NCI-H2196 treated with DMSO at 0.1 percent for 48 hours (cell line): ENCODE measurements at regions not wholly inside any gene's neighbourhood (a gene's known extent, or its start where the extent isn't known, plus 50 kb on each side); places are given as distances from the start of the nearest gene placed in this dataset.
"Not testable (repeated sequence)": the region's sequence is repeated elsewhere in the genome, so short reads cannot be mapped to it uniquely, and the experiment has no call there.

Experiments
- DNase-seq: peaks from one replicate; lab custom pipeline; 2025; ENCODE audit not compliant: unreplicated experiment; lab: John Stamatoyannopoulos, UW

GRCh38 chr5:94102849-94103248, 361.4 kb upstream of the POU5F2 start:
- DNase-seq: peak; percentile 1

- not testable (repeated sequence) for DNase-seq
Measured at GRCh38 chr5:94097384-94097783, 356.0 kb upstream of the POU5F2 start.

GRCh38 chr5:94094793-94095441, 353.5 kb upstream of the POU5F2 start:
- DNase-seq: no peak

GRCh38 chr5:94093300-94093699, 351.9 kb upstream of the POU5F2 start:
- DNase-seq: no peak

GRCh38 chr5:94086635-94087034, 345.2 kb upstream of the POU5F2 start:
- DNase-seq: not testable (repeated sequence)

GRCh38 chr5:94086194-94086593, 344.8 kb upstream of the POU5F2 start:
- DNase-seq: no peak

GRCh38 chr5:94082405-94082804, 341.0 kb upstream of the POU5F2 start:
- DNase-seq: no peak

- no peak for DNase-seq
Measured at GRCh38 chr5:94081088-94081487, 339.7 kb upstream of the POU5F2 start.

- DNase-seq: no peak
Measured at GRCh38 chr5:94080390-94080789, 339.0 kb upstream of the POU5F2 start.

GRCh38 chr5:94072116-94072515, 330.7 kb upstream of the POU5F2 start:
- DNase-seq: no peak

GRCh38 chr5:94066437-94067207, 325.2 kb upstream of the POU5F2 start:
- DNase-seq: no peak

GRCh38 chr5:94064025-94064424, 322.6 kb upstream of the POU5F2 start:
- no peak for DNase-seq

GRCh38 chr5:94057655-94058054, 316.3 kb upstream of the POU5F2 start:
- DNase-seq: no peak

GRCh38 chr5:94057217-94057616, 315.8 kb upstream of the POU5F2 start:
- no peak for DNase-seq

- DNase-seq: not testable (repeated sequence)
Measured at GRCh38 chr5:94049307-94049922, 308.0 kb upstream of the POU5F2 start.

- DNase-seq: no peak
Measured at GRCh38 chr5:94045839-94046782, 304.7 kb upstream of the POU5F2 start.

GRCh38 chr5:94043311-94043710, 301.9 kb upstream of the POU5F2 start:
- no peak for DNase-seq

- DNase-seq: no peak
Measured at GRCh38 chr5:94040591-94041148, 299.3 kb upstream of the POU5F2 start.

- DNase-seq: no peak
Measured at GRCh38 chr5:94039101-94039500, 297.7 kb upstream of the POU5F2 start.

GRCh38 chr5:94031631-94032030, 290.2 kb upstream of the POU5F2 start:
- no peak for DNase-seq

- no peak for DNase-seq
Measured at GRCh38 chr5:94028001-94028400, 286.6 kb upstream of the POU5F2 start.
